Umbilical cord (tissue), 1 donor: ENCODE measurements at regions not wholly inside any gene's neighbourhood (a gene's known extent, or its start where the extent isn't known, plus 50 kb on each side); places are given as distances from the start of the nearest gene placed in this dataset.
"Not testable (repeated sequence)": the region's sequence is repeated elsewhere in the genome, so short reads cannot be mapped to it uniquely, and the experiment has no call there.

ENCODE experiments used
- DNase-seq: peaks from one replicate; pipeline ENCODE4 v3.0.0-alpha.2; 2015; ENCODE audit warnings: low spot score

DNA sequence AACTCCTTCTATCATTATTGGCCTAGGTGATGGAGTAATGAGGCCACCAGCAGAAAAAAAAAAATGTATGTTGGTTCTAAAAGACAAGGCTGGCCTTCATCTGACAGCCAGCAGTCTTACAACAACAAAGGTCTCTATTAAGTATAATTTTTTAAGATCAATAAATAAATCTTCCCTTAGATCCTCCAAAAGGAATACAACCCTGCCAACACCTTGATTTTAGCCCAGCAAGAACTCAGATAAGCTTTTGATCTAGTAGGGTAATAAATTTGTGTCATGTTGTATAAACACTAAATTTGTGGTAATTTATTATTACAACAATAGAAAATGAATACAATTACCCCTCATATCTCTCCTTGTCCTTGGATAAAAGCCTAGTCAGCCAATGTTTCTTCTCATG is 633.2 kb upstream of the FAM174A start:
- DNase-seq, result no peak

DNA sequence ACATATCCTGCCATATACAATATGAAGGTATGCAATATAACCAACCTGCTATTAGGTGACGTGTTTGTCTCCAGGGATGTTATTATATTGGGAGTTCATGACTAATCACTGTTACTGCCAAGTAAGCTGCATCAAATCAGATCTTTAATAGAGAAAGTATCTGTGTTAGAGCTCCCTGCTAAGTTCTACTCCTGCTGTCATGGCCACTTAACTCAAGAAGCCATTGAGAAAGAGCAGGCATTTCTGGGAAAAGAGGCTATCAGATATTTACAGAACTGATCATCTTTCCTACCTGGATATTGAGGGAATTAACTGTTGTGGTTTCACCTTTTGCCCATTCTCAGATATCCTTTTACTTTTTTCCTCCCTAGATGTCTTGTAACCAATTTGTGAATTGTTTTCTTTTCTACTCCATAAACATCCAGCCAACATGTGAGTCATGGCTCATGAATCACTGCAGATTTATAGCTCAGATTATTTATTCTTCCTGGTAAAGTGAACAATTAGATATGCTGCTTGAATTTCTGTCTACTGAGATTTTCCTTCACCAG is 634.8 kb upstream of the FAM174A start:
- peak; percentile 21 for DNase-seq

DNA sequence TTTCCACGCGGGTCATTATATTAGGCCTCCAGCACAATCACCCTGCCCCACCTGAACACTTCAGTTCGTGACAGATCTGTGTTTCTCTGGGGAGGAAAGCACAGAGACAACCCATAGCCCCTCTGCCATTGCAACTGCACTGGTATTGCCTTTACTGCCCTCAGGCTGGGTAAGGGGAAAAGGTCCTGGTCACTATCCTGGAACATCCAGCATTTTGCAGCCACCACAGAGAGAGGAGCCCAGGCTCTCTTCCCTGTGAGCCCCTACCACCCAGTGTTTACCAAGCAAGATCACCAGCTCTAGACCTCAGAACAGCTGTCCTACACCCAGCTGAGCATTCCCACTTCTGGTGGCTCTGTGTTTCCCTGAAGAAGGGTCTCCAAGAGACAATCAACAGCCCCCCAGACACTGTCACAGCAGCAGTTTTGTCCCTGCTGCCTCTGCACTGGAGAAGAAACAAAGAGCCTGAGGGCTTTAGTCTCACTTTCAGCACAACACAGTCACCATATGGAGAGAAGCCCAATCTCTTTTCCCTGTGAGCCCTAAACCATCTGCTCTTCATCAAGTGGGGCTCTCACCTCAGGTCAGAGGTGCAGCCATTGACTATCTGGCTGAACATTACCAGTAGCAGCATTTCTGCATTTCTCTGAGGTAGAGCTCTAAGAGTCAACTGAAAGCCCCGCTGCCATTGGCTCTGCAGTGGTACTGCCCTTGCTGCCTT is 655.2 kb upstream of the FAM174A start:
- no peak for DNase-seq

DNA sequence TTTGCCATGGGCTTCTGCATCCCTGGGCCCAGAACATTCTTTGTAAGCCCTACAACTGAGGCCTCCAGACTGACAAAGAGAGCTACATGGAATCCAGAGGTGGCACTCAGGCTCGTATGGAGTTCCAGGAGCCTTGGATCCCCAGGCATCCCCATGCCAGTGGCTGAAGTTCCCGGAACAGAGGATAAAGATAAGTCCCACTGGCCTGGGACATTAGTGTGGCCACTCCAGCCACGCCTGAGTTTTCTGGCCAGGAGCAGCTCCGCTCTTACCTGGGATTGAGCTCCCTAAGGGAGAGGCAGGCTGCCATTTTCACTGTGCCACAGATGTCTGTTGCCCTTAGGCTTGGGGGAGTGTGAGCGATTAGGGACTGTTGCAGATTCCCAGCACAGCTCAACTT is 656.3 kb upstream of the FAM174A start:
- no peak for DNase-seq

DNA sequence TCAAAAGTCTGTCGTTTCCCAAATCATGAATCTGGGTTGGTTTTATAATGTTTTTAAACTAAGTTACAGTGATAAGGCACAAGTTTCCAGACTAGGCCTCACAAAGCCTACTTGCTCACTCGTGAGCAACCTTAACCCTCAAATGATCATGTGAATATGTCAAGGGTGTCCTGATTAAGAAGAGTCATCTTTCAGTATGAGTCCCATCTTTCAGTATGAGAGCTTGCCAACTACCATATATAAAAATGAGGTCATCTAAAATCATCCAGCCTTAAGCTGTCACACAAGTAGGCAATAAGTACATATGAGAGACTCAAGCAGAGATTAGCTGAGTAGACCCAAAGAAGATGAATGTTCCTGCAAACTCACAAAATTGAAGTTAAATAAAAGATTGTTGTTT is 668.4 kb upstream of the FAM174A start:
- peak; percentile 28 for DNase-seq

DNA sequence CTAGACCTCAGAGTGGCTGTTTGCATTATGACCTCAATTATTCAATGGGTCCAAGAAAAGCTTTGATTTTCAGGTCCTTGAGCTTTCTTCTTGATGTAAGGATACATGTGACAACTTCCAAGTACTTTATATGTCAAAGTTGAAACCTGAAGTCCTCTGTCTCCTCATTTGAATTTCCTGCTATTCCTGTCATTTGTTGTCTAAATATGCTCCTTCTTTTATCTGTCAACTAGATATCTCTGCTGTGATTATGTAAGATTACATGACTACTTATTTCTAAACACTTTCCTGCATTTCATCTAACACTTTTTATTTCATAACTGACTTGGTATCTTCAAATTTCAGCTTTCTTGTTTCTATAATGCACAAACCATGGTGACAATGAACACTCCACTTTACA is 670.0 kb upstream of the FAM174A start:
- DNase-seq, result no peak

DNA sequence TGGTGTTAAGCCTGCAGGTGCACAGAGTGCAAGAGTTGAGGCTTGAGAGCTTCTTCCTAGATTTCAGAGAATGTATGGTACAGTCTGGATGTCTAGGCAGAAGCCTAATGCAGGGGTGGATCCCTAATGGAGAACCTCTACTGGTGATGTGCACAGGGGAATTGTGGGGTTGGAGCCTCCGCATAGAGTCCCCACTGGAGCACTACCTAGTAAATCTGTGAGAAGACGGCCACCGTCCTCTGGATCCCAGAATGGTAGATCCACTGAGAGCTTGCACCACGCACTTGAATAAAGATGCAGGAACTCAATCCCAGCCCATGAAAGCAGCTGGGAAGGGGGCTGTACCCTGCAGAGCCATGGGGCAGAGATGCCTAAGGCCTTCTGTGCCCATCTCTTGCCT is 699.4 kb upstream of the FAM174A start:
- no peak for DNase-seq

DNA sequence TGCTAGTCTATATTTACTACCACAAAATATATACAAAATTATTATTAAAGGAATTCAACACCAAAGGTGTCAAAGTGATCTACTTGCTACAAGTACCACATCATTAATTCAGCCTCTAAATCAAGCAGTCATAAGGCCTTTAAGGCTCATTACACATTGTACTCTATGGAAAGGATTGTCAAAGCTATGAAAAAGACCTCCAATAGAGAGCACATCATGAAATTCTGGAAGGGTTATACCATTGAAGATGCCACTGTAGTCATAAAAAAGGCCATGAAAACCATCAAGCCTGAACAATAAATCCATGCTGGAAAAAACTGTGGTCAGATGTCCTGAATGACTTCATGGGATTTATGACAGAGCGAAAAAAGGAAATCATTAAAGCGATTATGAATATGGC is 708.0 kb upstream of the FAM174A start:
- no peak for DNase-seq

DNA sequence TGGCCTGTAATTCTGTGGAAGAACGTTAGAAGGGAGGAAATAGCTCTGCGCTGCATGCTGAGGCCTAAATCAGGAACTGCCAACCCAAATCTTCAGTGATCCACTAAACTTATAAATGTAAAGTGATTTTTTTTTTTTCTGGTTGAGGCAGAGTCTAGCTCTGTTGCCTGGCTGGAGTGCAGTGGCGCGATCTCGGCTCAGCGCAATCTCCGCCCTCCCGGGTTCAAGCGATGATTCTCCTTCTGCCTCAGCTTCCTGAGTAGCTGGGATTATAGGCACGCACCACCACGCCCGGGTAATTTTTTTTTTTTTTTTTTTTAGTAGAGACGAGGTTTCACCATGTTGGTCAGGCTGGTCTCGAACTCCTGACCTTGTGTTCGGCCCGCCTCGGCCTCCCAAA is 717.4 kb upstream of the FAM174A start:
- DNase-seq, result no peak

DNA sequence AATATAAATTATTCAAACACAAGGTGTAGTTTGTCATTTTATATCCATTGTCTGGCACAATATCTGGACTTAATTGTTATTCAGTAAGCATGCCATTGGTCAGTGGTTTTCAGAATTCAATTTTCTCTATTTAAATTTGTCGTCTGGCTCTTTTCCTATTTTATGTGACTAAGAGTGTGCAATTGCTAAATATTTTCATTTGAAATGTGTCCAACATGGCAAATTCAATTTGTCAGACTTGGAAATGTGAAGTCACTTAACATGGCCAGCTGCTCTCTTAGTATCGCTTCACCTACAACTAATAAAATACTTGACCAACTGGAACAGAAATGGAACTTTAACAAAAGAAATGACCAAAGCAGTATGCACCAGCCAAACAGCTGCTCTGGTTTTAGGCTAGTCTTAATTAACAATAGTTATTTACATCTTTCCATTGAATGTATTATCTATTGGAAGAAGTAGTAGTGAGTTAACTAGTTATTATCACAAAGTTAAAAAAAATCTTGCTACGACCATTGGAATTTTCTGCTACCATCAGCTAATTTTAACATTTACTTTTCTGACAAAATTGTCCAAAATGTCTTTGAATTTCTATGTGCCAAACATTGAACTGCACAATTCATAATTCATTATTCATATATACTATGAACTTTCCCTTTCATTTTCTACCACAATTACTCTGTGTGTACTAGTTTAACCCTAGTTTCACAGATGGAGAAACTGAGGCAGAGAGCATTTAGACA is 720.7 kb upstream of the FAM174A start:
- DNase-seq, result no peak

DNA sequence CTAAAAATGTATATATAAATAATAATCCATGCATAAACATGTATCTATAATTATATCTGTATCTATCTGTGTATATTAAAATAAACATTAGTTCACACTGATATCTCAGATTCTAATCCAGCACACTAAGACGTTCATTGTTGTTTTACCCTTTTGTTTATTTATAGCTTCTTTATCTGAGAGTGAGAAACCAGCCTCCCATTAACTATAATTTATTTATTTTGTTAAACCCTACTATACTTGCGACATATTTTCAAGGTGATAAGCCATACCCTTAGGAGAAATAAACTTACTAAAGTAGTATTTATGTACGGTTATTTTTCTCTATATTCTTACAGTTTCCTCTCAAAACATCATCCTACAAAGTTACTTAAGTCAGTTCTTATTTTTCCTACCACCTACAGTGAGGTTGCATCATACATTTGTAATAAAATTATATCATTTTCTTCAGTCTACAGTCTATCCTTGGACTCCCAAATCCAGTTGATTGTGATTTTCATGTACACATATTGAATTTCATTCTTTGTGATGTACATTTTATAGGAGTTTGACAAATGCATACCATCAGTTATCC is 726.4 kb upstream of the FAM174A start:
- no peak for DNase-seq

DNA sequence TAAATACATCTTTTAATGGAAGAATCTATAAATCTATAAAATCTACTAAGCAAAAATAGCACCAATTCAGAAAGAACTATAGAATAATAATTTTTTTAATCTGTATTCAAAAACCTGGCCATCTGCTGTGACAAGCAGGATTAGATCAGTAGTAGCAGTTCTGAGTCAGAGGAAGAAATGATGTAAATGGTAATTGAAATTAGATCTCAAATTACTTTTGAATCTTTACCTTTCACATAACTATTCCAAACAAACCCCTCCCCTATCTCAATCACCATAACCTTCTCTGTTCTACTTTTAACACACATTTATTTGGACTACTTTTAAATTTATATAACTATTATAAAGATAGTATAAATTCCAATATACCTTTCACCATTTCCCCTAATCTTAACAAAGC is 727.8 kb upstream of the FAM174A start:
- no peak for DNase-seq

DNA sequence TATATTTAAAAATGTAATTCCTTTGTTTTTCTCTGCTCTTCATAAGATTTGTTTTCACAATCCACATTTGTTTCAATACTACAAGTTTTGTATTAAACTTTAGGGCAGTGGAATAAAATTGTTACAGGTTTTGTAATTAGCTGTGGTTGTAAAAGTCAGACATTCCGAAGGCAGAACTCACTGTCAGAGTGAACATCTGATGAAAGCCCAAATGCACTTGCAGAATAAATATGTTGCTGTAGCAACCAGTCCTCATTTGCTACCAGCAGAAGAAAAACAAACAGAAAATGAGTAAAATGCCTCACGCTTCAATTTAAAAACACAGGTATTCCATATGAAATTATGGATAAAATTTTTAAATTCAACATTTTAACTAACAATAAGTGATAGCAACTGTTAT is 740.1 kb upstream of the FAM174A start:
- DNase-seq, result no peak

DNA sequence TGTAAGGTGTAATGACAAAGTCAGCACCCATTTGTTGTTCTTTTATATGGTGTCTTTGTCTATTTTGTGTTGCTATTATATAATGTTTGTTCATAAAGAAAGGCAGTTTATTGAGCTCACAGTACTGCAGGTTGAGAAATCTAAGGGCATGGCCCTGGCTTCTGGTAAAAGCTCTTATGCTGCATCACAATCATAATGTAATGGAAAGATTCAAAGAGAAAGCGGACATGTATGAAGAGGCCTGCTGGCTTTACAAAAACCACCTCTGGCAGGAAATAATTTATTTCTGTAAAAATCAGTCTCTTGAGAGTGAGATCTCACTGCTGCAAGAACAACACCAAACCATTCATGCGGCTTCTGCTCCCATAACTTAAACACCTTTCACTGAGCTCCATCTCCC is 746.7 kb upstream of the FAM174A start:
- no peak for DNase-seq

DNA sequence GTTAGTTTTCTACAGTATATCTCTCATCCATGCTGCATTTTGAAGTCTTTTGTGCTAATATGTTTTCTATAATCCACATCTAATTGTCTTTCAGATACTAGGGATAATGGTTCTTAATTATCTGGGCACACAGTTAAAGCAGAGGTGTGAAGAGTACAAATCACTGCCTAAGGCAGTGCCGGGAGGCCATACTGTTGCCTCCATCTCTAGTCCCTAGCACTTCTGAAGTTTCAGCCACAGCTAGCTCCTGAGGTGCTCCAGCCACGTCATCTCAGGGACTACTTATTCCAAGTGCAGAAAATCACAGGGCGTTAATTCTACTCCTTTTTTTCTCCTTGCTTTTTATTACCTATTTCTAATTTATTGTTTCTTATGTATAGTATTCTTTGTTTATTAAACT is 760.0 kb upstream of the FAM174A start:
- DNase-seq, result no peak

DNA sequence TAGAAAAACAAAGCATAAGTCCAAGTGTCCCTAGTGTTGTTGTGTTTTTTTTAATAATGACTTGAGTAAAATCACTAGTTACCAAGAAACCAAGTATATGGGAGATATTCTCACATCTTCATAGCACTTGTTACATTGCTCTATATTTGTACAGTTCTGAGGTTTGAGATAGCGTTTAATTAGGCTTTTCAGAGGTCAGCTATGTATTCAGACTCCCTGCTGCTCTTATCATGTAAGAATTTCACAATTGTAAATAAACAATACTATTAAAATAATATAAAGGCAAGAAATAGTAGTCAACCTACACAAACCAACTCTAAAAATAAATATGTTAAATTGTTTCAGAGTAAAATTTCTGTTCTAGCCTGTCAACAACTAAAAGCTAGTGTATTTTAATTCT is 761.9 kb upstream of the FAM174A start:
- DNase-seq, result no peak

DNA sequence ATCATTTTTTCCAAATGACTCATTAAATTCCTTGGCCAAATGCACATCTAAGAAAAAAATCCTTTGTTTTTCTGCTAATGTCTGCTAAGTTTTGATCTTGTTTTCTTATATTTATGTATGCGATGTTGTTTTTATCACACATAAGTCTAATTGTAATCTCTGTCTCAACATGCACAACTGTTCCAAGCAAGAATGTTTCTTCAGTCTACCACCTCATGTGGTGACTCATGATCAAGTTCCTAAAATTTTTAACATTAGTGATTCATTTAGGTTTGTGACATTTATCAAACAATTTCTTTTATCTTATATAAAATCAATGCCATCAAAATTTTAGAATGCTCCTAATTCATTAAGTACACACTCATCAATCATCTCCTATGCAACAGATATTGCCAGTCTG is 763.9 kb upstream of the FAM174A start:
- no peak for DNase-seq

DNA sequence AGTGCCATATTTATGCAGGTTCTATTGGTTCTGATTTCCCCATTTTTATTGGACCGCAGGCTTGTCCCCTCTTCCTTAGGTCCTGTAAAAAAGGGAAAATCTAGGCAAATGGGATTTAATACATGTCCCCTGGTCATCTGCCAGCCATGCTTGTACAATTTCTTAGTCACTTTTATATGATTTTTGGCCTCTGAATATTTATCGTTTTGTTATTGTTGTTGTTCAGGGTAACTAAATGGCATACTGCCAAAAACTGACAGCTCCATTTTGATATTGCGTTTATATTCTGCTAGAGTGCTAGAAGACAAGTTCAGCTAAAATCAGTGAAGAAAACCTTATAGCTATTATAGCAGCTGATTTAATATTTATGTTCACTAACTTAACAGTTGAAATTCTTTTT is 770.2 kb upstream of the FAM174A start:
- no peak for DNase-seq

DNA sequence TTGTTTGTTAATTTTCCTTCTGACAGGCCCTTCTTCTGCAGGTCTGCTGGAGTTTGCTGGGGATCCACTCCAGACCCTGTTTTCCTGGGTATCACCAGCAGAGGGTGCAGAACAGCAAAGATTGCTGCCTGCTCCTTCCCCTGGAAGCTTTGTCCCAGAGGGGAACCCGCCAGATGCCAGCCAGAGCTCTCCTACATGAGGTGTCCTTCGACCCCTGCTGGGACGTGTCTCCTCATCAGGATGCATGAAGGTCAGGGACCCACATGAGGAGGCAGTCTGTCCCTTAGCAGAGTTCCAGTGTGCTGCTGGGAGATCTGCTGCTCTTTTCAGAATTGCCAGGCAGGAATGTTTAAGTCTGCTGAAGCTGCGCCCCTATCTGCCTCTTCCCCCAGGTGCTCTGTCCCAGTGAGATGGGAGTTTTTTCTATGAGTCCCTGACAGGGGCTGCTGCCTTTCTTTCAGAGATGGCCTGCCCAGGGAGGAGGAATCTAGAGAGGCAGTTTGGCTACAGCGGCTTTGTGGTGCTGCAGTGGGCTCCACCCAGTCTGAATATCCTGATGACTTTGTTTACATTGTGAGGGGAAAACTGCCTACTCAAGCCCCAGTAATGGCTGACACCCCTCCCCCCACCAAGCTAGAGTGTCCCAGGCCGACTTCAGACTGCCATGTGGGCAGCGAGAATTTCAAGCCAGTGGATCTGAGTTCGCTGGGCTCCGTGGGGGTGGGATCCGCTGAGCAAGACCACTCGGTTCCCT is 772.0 kb upstream of the FAM174A start:
- no peak for DNase-seq

DNA sequence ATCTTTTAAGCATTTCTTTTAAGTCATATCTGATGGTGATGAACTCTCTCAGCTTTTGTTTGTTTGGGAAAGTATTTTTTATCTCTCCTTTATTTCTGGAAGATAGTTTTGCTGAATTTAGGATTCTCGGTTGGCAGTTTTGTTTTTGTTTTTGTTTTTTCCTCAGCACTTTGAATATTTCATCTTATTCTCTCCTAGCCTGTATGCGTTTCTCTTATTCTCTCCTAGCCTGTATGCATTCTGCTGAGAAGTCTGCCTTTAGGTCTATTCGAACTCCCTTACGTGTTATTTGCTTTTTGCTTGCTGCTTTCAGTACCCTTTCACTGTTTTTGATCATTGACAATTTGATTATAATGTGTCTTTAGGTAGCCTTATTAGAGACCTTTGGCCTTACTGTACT is 787.8 kb upstream of the FAM174A start:
- no peak for DNase-seq

DNA sequence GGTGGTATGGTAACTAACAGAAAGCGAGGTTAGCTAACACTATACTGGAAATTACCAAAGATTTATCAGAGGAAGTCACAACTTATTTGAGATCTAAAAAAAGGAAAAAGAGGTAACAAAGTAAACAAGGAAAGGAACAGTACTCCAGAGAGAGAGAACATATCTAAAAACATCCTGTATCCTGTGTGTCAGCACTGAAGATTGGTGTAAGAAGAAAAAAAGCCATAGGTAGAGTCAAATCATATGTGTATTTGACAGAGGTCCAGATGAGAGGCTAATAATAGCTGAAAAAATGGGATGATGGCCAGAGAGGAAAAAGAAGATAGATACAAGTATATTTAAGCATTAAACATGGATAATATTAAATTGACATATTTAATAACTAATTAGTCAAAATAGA is 802.0 kb upstream of the FAM174A start:
- DNase-seq, result not testable (repeated sequence)

DNA sequence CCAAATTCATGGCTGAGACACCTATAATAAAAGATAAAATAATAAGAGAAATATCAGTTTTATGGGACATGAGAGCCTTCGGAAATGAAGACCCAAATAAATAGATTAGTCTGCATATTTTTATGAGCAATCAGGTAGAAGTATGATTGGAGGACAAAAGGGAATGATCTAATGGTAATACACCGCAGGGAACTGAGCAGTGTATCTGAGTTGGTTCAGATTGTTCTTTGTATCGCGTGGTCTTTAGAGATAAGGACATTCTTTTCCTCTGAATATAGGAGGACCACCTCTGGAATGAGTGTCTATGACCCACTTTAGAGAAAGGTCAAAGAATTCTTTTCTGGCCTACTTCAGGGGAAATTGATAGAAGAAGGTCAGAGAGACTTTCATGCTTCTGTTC is 801.8 kb upstream of the CHD1 start:
- DNase-seq, result not testable (repeated sequence)
